GM18867 (cell line): ENCODE measurements at regions not wholly inside any gene's neighbourhood (a gene's known extent, or its start where the extent isn't known, plus 50 kb on each side); places are given as distances from the start of the nearest gene placed in this dataset.
"Not testable (repeated sequence)": the region's sequence is repeated elsewhere in the genome, so short reads cannot be mapped to it uniquely, and the experiment has no call there.

ENCODE experiments used
- ATAC-seq: cut with Tn5 transposase; IDR thresholded peaks from one replicate; pipeline ENCODE4 v1.9.1; 2021; ENCODE audit warnings: mild to moderate bottlenecking, moderate library complexity; ENCODE audit not compliant: unreplicated experiment

DNA sequence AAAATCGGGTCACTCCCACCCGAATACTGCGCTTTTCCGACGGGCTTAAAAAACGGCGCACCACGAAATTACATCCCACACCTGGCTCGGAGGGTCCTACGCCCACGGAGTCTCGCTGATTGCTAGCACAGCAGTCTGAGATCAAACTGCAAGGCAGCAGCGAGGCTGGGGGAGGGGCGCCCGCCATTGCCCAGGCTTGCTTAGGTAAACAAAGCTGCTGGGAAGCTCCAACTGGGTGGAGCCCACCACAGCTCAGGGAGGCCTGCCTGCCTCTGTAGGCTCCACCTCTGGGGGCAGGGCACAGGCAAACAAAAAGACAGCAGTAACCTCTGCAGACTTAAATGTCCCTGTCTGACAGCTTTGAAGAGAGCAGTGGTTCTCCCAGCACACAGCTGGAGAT is 325.7 kb upstream of the PIK3R1 start:
- ATAC-seq = not testable (repeated sequence)

DNA sequence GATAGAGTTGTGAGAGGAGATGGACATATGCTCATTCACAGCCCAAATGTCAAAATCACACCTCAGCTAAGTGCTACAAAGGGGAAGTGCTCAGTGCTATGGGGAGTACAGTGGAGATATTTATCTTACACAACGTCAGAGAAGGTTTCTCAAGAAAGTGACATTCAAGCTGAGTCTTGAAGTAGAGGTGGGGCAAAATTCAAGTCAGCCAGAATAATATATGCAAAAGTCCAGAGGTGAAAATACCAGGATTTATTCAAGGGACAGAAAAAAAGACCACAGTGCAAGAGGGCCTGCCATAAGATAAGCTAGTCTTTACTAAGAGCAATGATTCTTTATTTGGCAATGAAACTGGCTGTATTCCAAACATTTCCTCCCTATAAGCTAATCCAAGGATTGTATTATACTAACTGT is 327.8 kb upstream of the PIK3R1 start:
- no peak for ATAC-seq

DNA sequence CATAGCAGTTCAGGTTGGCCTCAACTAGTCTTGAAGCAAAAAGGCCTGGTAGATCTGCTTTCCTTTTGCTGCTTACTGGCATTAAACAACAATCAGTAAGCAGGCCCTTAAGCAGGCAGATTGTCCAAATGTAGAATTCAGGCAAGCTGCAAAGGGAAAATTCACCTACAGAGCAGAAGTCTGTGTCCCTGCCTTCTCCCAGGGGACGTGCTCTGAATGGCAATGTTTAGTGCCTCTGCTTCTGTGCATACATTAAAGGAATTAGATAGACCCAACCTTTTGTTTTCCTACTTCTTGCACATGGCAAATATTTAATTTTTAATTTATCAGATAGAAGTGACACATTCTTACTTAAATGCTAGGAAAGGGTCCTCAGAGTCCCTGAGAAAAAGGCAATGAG is 328.8 kb upstream of the PIK3R1 start:
- ATAC-seq = no peak

GRCh38 chr5:67880876-67881275 is 334.7 kb upstream of the PIK3R1 start:
- ATAC-seq = no peak

DNA sequence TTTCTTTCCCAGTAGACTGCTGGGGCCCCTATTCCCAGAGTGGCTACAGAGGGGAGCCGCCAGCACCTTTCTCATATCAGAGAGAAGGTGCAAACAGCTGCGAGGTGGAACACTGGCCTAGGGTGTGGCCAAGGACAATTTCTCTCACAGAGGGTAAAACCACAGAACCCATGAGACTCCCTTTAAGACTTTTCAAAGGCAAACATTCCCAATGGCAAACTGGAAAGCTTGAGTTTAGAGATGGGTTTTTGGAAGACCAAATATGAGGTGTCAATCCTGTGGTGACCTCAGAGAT is 335.1 kb upstream of the PIK3R1 start:
- ATAC-seq = no peak

- ATAC-seq = no peak
These were observed 335.7 kb upstream of the PIK3R1 start for GRCh38 chr5:67879620-67880510.

DNA sequence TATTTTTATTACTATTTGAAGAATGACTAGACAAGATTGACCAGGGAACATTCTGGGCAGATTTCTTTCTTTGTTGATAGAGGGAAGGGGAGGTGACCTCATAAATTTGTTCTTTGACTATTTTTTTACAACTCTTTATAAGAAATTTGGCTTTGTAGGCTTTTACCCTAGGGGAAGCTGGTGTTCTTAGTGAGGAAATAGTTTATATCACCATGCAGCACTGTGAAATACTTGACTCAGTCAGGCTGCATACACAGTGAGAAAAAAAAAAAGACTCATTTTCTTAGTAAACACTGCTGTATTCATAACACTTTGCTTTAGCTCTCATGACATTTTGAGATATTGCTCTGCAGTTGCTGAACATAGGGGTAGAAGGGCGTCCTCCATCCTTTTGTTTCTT is 336.6 kb upstream of the PIK3R1 start:
- ATAC-seq = no peak

- no peak for ATAC-seq
These were observed 339.2 kb upstream of the PIK3R1 start for GRCh38 chr5:67876371-67876770.

DNA sequence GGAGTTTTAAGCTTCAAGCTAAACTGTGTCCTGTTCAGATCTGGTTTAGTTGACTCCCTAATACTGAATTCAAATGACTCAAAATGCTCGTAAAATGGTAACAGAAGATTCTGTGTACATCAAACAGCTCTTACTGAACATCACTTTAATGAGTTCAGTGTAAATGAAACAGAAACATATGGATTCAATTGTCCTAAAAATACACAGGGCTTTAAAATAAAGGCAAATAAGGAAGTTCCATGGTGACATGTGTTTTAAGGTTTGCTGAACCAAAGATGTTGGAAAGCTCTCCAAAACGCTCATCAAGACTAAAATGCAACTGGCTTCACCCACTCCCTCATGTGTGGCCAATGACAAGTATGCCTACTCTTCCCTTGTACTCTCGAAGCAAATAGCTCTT is 340.0 kb upstream of the PIK3R1 start:
- ATAC-seq = no peak

DNA sequence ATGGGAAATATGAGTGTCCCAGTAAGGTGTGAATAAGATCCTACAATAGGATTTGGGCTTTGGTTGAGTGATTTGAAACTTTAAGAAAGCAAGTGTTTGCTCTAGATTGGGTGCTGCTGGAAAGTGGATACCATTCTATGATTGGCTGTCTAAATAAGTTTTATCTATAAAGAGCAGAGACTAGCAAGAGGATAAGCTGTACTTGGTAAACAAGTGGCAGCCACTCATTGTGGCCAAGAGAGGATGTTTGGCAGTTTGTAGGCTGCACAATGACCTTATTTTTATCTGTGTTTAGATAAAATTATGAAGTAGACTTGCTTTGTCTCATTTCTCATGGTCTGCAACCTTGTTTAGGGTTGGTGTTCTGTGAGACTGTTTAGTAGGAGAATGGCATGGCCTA is 341.6 kb upstream of the PIK3R1 start:
- no peak for ATAC-seq

DNA sequence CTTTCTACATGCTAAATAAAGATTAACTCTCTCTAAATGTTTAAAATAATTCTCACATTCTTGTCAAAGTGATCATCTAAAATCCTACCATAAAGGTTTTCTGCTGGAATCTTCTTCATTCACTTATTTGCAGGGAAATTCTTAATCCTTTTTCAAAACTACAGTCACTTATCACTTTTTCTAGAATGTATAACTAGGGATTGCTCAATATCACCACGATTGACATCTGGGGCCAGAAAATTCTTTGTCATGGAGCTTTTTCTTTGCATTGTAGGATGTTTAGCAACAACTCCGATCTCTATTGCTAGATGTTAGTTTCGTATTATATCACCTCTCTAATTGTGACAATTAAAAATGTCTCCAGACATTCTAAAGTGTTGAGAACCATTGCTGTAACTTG is 344.9 kb upstream of the PIK3R1 start:
- no peak for ATAC-seq

DNA sequence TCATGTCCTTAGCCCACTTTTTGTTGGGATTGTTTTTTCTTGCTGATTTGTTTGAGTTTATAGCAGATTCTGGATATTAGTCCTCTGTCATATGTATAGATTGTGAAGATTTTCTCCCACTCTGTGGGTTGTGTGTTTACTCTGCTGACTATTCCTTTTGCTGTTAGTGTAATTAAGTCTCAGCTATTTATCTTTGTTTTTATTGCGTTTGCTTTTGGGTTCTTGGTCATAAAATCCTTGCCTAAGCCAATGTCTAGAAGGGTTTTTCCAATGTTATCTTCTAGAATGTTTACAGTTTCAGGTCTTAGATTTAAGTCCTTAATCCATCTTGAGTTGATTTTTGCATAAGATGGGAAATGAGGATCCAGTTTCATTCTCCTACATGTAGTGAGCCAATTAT is 351.2 kb upstream of the PIK3R1 start:
- not testable (repeated sequence) for ATAC-seq

DNA sequence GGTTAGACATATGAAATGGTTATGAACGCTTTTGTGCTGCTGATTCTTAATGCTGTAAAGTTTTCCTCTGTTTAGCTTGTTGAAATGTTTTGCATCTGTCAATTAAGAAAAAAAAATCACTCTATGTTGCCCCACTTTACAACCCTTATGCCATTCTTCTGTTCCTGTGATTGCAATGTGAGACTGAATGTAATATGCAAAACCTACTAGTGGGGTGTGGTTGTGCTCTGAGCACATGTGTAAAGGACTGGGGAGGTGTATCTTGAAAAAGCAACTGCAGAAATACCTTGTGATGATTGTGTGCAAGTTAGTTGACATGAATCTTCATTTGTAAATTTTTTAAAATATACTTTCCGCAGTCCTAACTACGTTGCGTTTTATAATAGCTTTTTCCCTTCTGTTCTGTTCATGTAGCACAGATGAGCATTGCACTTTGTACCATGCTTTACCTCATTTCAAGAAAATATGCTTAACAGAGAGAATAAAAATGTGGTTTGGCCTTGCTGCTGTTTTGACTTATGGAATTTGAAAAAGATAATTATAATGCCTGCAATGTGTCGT is 357.0 kb upstream of the PIK3R1 start:
- no peak for ATAC-seq

DNA sequence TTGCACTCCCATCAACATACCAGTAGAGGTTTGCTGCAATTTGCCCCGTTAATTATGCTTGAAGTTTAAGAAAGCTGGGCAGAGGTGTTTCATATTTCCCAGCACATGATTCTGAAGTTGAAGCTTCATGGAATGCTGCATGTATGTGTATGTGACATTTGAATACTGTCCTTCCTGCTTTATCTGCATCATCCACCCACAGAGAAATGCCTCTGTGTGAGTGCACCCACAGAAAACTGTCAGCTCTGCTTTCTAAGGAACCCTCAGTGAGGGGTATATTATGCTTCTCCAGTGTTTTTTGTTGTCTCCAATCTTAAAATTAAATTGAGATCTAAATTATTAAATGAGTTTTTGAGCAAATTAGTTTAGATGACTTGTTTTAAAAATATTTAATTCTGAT is 358.1 kb upstream of the PIK3R1 start:
- no peak for ATAC-seq

DNA sequence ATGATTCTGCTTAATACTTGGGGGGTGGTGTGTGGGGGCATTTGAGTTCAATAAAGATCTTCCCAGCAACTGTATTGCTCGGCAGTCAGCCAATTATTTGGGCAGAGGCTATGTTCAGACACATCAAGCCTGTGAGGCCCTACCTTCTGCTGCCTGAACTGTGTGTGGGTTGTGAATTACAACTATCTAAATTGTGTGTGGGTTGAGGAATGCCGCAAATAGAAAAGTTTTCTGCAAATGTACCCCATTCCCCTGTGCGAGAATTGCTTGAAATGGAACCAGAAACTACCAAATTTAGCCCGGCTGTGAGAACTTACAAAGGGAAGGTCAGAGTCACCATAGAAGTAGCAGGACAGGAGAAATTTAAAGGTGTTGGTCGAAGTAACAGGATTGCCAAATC is 360.0 kb upstream of the PIK3R1 start:
- no peak for ATAC-seq

DNA sequence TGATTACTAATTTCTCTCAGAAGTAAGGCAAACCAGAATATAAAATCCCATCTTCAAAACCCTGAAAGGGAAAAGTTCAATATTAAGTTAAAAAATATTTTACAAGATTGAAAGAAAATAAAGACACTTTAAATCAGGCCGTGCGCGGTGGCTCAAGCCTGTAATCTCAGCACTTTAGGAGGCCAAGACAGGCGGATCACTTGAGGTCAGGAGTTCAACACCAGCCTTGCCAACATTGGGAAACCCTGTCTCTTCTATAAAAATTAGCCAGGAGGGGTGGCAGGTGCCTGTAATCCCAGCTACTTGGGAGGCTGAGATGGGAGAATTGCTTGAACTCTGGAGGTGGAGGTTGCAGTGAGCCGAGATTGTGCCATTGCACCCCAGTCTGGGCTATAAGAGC is 364.6 kb upstream of the PIK3R1 start:
- ATAC-seq = not testable (repeated sequence)

DNA sequence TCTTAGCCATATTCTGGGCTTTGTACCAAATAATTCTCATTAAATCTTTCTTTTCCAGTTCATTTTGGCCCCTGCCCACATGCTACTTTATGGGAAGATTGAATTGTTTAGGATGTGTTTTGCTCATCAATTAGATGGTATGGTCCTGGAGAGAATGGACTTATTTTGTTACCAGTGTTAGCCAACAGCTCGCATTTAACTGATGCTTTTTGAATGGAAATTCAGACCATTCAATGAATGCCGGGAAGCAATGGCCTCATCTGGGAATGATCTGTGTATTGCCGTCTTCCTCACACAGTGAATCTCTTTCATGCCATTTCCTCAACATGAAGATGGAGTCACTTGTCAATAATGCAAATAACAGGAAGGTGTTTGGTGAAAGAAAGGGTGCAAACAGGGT is 370.6 kb upstream of the PIK3R1 start:
- no peak for ATAC-seq

DNA sequence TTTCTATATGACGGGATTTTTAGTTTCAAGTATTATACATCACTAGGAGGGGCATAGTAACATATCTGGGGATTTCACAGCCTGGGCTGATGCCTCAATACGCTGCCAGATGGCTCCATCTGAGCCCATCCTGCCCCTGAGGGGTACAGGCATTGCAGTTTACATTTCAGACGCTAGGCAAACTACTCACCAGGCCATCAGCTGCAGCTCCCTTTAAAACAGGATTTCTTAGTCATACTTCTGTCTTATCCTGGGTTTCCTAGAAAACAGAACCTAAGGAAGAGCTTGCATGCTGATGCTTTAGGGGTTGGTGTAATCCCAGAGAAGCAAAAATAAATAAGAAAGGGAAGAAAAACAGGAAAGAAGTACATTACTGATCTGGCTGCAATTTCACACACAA is 372.8 kb upstream of the PIK3R1 start:
- no peak for ATAC-seq

DNA sequence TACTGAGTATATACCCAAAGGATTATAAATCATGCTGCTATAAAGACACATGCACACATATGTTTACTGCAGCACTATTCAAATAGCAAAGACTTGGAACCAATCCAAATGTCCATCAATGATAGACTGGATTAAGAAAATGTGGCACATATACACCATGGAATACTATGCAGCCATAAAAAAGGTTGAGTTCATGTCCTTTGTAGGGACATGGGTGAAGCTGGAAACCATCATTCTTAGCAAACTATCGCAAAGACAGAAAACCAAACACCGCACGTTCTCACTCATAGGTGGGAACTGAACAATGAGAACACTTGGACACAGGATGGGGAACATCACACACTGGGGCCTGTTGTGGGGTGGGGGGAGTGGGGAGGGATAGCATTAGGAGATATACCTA is 378.3 kb upstream of the PIK3R1 start:
- ATAC-seq = not testable (repeated sequence)

DNA sequence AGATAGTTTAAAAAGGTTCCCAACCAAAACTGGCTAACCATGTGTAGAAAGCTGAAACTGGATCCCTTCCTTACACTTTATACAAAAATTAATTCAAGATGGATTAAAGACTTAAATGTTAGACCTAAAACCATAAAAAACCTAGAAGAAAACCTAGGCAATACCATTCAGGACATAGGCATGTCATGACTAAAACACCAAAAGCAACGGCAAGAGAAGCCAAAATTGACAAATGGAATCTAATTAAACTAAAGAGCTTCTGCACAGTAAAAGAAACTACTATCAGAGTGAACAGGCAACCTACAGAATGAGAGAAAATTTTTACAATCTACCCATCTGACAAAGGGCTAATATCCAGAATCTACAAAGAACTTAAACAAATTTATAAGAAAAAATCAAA is 379.1 kb upstream of the PIK3R1 start:
- ATAC-seq = not testable (repeated sequence)

GRCh38 chr5:67831048-67831447 is 384.5 kb upstream of the PIK3R1 start:
- ATAC-seq = no peak

DNA sequence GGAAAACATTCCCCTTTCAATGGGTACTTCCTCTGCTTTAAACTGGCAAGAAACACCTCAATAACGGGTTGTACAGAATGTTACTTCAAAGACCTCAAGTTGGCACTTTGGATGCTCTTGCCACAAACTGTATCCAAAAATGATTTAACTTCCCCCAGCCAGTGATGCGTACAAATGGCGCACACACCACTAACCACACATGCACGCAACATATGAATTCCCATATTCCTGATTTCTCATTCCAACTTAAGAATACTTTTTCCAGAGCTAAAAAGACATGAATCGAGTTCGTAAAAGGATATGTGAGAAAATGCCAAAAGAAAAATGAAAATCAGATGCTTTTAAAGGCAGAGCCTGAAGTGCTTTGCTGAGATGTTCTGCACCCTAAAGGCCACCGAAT is 388.0 kb upstream of the PIK3R1 start:
- no peak for ATAC-seq

DNA sequence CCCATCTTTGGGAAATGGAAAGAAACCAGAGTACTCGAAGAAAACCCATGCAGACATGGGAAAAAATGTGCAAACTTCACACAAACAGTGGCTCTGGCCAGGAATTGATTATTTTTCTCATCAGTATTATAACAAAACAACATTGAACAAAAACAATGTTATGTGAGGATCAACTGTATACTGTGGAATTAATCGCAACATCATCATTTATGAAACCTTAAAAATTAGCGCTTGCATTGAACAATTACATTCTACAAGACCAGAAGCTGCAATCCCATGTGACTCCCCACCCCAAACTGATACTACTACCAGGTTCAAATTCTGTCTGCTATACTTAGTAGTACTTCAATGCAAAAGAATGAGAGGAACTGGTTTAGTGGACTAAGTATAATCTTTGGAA is 390.7 kb upstream of the PIK3R1 start:
- ATAC-seq = no peak
